Stimulated activated CD8-positive, alpha-beta memory T cell treated with anti-CD3 and anti-CD28 coated beads, Interleukin-7, amount 100 ng/mL, for 1 hour (primary cell): ENCODE measurements at regions not wholly inside any gene's neighbourhood (a gene's known extent, or its start where the extent isn't known, plus 50 kb on each side); places are given as distances from the start of the nearest gene placed in this dataset.

Experiments
- DNase-seq, 2 donors: peaks; one replicate each; pipeline ENCODE4 v3.0.0-alpha.2; 2020; ENCODE audit warnings: low read depth in 2 of 2

DNA sequence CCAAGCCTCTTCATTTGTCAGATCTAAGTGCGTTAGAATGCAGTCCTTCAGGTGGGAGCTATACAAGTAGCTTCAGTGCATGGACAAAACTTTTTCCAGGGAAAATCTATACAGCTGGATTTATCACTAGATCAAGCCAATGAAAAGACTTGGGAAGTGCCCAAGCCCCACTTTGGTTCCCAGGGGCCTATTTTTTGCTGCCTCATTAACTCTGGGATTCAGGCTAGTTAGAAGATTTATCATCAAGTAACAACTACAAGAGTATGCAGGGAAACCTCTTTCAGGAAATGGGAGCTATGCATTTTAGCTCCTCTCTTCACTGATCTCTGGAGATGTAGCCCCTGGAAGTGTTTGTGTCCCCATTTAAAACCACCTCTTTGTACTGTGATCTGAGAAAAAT is 908.8 kb downstream of the SQOR start:
- DNase-seq, result no peak

DNA sequence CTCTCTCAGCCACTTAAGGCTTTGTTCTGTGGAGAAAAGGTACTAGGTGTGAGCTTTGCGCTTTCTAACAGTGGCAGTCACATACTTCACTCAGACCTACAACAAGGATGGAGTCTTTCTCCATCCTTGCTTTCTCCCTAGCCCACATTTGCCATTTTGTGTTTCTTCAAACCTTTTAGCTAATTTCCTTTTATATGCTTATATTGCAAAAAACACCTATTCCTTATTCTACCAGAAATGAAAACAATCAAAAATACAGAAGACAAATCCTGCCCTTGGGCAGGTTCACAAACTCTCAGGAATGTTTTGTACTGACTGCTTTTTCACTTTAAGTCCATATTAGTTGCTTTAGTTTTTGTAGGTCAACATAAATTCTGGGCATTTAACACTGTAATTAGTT is 914.2 kb downstream of the SQOR start:
- DNase-seq, result no peak

DNA sequence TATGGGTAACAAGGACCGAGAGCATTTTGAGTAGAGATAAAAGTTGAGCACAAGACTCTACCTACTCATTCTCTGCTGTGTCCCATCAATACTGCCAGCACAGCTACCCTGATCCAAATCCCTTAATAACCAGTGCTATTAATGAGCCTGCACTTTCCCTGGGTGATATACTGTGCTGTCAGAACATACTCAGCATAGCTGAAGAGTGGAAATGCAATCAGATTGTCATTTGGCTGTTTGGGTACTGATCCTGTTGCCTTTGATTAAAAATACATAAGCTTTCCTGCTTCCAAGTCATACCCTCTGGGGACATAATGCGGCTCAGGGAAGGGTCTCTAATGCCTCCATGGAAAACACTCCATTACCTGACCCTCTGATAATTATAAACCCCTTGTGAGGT is 917.5 kb downstream of the SQOR start:
- DNase-seq, result no peak

DNA sequence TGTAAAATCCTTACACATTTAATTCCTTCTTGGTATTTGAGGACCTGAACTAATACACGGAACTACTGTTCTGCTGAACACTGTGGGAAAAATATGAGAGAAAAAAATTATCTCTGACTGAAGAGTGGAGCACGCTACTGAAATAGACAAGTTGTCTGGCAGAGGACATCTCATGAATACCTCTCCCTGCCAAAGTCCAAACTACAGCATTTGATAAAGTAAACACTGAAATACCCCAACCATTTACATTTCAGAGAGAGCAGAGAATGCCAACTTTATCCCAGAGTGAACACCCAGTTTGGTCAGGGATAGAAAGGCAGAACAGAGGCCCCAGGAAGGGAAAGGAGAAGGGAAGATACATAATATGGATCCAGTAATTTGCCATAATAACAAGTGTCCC is 920.7 kb downstream of the SQOR start:
- DNase-seq, result no peak

DNA sequence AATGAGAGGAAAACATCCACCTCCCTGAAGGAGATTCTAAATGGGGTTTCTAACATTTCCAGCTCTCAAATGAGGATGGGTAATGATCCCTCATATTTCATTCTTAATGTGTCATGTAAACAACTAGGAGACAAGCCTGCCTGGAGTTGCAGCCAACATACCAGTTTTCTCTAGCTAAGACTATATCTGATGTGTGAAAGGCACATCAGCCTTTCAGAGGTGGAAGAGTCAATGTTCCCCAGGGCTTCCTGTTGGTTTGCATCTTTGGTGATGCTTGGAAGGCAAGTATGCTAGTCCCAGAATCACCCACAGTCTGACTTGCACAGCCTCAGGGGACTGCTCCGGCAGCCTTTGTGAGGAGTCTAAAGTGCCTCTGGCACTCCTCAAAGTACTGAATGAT is 921.2 kb downstream of the SQOR start:
- DNase-seq, result no peak

DNA sequence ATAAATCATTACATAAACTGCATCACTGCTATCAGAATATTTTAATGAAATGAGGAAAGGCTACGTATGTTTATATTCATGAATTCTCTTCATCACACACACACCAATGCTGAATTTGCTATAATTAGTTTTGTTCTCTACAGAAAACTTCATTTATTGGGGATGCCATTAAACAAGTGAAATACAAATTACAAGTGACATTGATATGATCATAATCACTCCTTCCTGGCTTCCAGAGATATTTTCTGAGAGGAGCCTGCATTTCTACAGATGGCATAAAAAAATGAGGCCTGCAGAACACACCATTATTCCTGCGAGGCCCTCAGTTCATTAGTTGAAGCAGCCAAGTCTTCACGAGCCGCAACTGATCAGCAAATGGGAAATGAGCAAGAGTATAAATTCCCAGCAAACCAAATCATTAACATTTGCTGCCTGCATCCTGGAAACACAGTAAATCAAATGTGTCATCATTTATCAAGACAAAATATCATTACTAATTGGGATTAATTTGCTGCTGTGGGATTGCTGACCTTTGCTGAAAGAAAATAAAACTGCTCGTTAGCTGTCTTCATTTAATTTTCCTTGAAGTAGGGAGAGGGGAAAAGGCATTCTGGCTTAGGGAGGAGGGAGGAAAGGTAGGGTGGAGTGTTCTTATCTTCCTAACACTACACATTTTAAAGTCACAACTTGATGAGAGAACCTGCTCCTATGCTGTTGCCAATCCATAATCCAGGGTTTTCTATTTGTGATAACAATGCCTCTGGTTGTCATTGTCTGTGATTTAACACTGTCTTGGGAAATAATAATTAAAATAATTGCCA is 921.9 kb downstream of the SQOR start:
- DNase-seq, result no peak

DNA sequence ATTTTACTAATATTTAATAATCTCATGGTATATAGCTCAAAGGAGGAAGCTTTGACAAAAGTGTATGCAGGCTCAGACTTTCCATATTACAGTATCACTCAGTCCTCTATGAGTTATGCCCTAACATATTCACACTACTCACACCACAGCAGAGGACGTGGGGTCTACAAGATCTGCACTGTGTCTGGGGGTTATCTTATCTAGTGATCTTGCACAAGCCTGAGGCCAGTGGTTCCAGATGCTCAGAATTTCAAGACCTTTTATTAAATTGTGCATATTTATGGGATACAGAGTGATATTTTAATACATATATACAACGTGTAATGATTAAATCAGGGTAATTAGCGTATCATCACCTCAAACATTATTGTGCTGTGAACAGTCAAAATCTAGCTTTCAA is 933.1 kb downstream of the SQOR start:
- no peak for DNase-seq

DNA sequence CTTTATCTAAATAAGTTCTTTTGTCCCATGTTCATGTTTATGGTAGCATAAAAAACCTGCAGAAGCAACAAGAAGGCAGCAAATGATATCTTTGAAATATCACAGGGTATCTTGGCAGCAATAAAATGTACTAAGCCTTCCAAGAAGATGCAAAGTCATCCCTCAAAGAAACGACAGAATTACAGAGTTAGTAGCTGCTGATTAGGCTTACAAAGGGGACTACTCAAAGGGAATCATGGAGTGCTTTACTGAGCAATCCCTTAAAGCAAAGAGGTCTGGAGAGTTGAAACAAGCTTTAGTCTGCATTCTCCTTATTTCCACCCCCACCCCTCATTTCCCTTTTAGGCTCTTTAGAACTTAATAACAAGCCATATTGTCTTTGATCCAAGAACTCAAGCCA is 935.0 kb downstream of the SQOR start:
- DNase-seq, result no peak

DNA sequence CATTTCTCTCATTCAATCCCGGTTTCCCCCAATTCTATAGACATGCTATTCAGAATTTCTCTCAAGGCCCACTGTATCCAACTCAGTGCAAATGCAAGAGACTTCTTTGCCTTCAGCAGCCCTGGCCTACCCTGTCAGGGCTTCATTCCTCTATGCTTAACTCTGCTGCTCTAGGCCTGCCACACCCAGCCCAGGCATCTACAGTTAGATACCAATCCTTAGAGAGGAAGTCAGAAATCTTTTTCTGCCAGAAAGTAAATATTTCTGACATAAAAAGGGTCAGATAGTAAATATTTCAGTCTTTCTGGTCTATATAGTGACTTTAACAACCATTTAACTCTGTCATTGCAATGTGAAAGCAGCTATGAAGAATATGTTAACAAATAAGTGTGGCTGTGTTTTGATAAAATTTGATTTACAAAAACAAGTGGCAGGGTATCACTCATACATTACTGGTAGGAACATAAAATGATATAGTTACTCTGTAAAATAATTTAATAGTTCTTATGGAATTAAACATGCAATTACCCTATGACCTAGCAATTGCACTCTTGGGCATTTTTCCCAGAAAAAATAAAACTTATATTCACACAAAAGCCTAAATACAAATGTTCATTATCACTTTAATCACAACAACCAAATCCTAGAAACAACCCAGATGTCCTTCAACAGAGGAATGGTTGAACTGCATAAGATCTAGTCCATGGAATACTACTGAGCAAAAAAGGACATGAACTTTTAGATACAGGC is 942.0 kb downstream of the SQOR start:
- no peak for DNase-seq

DNA sequence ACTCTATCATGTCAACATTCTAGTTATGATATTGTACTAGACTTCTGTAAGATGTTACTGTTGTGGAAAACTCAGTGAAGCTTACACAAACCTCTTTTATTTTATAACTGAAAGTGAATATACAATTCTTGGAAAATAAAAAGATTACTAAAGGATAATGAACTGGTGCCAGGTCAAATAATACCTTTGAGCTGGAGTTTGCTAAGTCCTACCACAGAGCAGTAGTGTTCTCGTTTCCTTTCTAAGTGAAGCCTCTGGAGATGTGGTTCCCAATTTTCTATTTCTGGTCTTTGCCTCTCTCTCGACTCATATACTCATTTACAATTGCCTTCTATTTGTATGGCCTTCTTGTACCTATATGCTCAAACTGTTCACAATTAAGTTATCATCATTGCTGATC is 942.9 kb downstream of the SQOR start:
- DNase-seq, result no peak

DNA sequence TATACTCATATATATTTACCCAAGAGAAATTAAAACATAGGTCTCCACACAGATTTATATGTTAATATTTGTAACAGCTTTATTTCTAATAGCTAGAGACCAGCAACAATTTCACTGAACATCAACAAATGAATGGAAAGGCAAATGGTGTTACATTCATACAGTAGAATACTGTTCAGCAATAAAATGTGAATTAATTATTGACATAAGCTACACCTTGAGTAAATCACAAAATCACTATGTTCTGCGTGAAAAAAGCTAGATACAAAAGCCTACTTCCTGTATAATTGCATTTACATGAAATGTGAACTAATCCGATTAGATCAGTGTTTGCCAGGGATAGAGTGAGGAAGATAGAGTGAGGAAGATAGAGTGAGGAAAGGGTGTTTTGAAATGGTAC is 945.7 kb downstream of the SQOR start:
- DNase-seq, result no peak

DNA sequence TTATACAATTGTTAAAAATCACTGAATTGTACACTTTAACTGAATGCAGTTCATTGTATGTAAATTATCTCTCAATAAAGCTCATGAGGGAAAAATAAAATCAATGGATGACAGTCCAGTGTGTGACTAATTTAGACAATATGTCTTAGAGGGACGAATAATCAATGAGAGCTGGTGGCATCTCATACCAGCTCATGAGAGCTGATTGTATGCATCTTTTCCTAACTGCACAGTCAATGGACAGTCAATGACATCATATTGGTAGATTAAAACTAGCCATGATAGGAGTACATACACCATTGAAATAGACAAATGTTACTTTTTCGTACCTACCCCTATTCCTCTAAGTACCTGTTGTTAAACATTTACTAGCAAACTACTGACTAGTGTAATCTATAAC is 946.1 kb downstream of the SQOR start:
- DNase-seq, result no peak

DNA sequence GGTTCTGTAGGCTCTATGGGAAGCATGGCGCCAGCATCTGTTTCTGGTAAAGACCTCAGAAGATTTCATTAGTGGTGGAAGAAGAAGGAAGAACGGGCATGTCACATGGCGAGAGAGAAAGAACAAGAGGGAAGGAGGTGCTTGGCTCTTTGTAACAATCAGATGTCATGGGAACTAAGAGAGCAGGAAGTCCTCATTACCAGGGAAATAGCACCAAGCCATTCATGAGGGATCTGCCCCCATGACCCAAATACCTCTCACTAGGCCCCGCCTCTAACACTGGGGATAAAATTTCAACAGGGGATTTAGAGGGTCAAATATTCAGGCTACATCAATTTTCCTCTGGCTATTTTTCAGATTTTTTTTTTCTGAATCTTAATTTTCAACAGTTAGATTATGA is 954.3 kb downstream of the SQOR start:
- no peak for DNase-seq

DNA sequence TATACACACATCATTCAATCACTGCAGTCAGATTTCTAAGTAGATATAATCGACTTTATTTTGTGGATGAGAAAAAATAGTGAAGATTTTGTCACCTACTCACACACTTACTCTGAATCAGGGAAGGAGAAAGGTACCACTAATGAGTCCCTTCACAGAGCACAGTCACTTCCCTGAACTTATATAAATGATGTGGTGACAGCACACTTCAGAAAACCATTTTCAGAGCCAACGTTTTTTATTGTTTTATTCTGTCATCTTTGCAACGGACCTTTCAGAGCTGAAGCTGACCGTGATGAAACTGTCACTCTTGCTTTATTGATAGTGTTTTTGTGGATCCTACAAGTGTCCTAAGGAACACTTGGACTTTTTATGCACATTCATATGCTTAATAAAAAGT is 956.6 kb downstream of the SQOR start:
- no peak for DNase-seq

DNA sequence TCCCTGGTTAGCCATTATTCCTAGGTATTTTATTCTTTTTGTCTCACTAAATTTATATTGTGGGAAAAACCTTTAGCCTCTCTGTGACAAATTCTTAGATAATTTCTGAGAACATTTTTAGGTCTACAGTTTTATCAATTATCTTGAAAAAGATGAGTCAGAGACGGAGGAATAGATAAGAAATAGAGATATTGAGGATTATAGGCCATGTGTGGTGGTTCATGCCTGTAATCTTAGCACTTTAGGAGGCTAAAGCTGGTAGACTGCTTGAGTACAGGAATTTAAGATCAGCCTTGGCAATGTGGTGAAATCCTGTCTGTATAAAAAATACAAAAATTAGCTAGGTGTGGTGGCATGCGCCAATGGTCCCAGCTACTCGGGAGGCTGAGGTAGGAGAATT is 960.2 kb downstream of the SQOR start:
- DNase-seq, result no peak

DNA sequence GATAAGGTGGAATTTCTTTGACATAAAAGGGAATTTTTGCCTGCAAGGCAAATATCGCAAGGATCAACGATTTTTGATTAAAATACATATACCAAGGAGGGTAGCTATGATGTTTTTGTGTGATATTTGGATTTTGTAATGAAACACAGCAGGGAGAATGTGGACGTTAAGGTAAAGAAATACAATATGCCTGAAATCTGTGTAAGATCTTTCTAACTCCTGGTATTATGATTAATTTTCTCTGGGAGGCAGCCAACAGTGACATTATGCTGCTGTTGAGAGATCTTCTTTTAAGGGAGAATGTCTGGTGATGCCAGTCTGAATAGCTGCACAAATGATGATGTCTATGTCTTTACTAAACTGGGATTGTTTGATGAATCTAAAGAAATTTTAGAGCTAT is 972.2 kb downstream of the SQOR start:
- no peak for DNase-seq

DNA sequence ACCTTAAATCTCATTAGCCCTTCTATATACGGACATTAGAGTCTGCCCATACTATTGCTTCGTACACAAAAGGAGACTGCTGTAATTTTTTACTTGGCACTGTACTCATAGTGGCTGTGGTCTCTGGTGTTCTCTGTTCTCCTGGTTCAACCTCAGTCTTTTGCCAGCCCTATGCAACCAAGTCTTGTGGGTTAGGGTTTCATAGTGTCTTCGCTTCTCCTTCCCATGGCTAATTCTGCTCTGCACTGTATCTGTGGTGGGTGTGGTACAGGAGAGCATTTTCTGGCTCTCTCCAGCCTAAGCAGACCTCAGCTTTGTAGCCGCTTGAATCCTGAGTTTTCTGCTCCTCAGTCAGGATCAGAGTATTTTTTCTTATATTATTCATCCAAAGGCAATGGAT is 981.2 kb downstream of the SQOR start:
- no peak for DNase-seq

DNA sequence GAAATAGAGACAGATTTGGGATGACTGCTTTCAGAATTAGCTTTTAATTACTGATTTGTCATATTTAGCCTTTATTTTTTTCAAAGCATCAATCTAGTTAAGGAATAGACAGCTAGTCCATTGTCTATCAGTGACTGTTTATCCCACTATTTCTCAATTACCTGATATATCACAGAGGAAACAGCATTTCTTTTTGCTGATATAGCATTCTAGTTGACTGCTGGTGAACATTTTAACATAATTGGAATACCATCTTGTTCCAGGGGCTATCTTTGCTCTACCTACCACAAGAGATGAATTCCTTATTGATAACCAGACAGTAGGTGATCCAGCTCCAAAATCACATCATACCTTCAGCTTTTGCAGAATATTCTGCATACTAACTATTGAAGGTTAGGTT is 982.7 kb downstream of the SQOR start:
- no peak for DNase-seq

DNA sequence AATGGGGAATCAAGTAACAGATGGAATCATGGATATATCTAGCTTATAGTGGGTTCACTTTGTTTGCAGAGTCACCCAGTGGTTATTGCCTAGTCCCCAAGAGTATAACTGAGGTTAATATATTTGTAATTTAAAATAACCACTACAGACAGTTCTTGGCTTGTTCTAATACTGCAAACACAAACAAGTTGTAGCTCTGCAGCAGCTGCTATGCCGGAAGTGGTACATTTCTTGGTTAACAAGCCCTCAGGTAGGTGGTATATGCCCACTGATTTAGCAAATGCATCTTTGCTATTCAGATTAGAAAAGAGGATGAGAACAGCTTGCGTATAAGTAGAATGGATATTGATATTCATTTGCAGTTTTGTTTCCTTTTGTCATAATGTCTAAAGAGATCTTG is 984.2 kb downstream of the SQOR start:
- DNase-seq, result no peak

DNA sequence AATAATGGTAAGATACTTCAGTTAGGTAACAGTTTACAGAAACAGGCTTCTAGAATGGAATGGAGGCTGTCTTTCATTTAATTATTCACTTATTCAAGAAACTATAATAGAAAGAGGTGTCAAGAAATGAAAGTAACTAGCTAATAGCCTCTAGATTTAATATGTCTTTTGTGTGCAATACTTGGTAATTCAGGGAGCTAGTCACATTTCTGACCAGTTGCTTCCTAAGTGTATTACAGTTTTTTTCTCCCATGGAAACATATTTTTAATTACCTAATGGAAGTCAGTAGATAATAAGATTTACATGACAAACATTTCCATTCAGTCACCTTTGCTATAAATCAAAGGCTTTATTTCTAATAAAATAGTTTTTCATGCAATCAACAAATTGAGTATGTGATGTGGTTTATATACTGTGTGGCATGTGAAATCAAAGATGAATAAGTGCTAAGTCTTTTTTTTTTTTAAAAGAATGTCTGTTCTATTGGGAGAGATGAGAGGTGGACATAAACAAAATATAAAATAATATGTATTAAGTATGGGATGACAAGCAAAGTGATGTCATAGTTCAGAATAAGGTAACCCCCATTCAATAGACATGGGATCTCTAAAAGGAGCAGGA is 985.7 kb downstream of the SQOR start:
- DNase-seq, result no peak

DNA sequence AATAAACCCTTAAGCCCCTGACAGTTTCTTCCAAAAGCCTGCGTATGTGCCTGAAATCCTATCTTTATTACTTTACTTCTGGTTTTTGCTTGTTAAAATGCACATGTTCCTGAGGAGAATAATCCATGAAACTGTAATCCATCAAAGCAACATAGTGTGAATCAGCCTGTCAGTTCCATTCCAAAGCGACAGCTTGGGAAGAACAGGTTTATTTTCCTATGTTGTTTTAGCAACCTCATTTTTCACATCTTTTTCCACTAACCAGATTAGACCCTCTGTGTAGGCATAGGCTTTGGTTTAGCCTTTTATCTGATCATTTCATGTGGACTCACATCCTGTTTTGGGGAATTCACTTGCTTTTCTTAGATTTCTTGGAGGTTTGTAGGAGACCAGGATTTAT is 988.0 kb downstream of the SQOR start:
- no peak for DNase-seq

DNA sequence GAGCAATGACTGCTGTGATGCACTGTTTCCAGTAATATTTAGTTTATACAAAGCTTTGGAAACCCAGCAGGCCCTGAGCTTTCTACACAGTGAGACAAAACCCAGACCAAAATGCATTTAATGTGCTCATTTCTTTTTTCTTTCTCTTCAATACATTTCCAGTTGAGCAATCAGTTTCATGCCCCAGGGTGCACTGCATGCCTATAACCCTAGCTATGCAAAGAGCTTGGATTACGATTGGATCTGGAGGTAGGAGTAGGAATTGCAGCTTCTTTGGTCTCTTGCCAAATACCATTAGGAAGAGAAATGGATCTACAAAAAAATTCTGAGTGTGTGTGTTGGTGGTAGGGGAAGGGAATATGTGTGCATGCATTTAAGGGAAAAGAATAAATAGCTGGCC is 1001.4 kb downstream of the SQOR start:
- DNase-seq, result no peak
